Gastrocnemius medialis (tissue), 4 donors: ENCODE measurements at regions not wholly inside any gene's neighbourhood (a gene's known extent, or its start where the extent isn't known, plus 50 kb on each side); places are given as distances from the start of the nearest gene placed in this dataset.

Source experiments
- ATAC-seq, 2 donors: fragments of 150-250 bp; one replicate each; pipeline ENCODE4 v1.9.1; 2016
- DNase-seq, 2 donors: peaks; one replicate each; pipeline ENCODE4 v3.0.0-alpha.2; 2019
- H3K27ac ChIP-seq, 4 donors: fragments of 200-600 bp; sonication (generic); 1 replicate in 1 of 4; 2 replicates in 3 of 4; pipeline ENCODE4 v1.5.1; 2016 to 2018; ENCODE audit warnings: mild to moderate bottlenecking in 2 of 4, moderate library complexity in 1 of 4
- H3K27me3 ChIP-seq, 3 donors: fragments of 200-600 bp; sonication (generic) in 2 of 3; 1 replicate in 1 of 3; 2 replicates in 2 of 3; pipeline versions ENCODE4 v1.5.1 to v1.6.0; 2016 to 2019; ENCODE audit warnings: mild to moderate bottlenecking in 1 of 3, moderate library complexity in 1 of 3
- H3K36me3 ChIP-seq, 2 donors: fragments of 200-600 bp; sonication (generic) in 1 of 2; one replicate each; pipeline ENCODE4 v1.5.1; 2017 to 2018
- H3K4me1 ChIP-seq, 2 donors: fragments of 200-600 bp; sonication (generic) in 1 of 2; one replicate each; pipeline ENCODE4 v1.5.1; 2016 to 2017; ENCODE audit warnings: mild to moderate bottlenecking in 2 of 2
- H3K4me3 ChIP-seq, 4 donors: fragments of 200-600 bp; sonication (generic) in 3 of 4; 1 replicate in 1 of 4; 2 replicates in 3 of 4; pipeline ENCODE4 v1.5.1; 2016 to 2019; ENCODE audit warnings: mild to moderate bottlenecking in 2 of 4
- H3K9me3 ChIP-seq, 3 donors: fragments of 200-600 bp; sonication (generic) in 2 of 3; 1 replicate in 1 of 3; 2 replicates in 2 of 3; pipeline ENCODE4 v1.5.1; 2016 to 2019
- POLR2A ChIP-seq, 2 donors: fragments of 450-650 bp; IDR thresholded peaks; one replicate each; pipeline ENCODE4 v1.6.1; 2017; ENCODE audit warnings: antibody characterized with exemption in 2 of 2, mild to moderate bottlenecking in 2 of 2, moderate library complexity in 2 of 2
- in situ Hi-C, 4 donors: fragments of 200-750 bp; cut with MboI; loops; one replicate each; pipeline versions ENCODE4 v1.15.0 to v1.8.0; 2017; ENCODE audit warnings: low sequenced_read_pairs in 4 of 4
- intact Hi-C: fragments of 100-400 bp; cut with DNase I; formaldehyde crosslinking; loops from one replicate; pipeline ENCODE4 v1.15.1; 2023; ENCODE audit warnings: low total_unique reads
- TF ChIP-seq, protein P1 (sequence below), 5 experiments: fragments of 450-650 bp in 3 of 5; fragments of 200-600 bp in 2 of 5; sonication (generic) in 2 of 5; IDR thresholded peaks in 4 of 5; conservative IDR thresholded peaks in 1 of 5; 1 replicate in 4 of 5; 2 replicates in 1 of 5; pipeline ENCODE4 v1.5.1; 2016 to 2019; ENCODE audit warnings: antibody characterized with exemption in 5 of 5, mild to moderate bottlenecking in 3 of 5, moderate library complexity in 3 of 5

DNA sequence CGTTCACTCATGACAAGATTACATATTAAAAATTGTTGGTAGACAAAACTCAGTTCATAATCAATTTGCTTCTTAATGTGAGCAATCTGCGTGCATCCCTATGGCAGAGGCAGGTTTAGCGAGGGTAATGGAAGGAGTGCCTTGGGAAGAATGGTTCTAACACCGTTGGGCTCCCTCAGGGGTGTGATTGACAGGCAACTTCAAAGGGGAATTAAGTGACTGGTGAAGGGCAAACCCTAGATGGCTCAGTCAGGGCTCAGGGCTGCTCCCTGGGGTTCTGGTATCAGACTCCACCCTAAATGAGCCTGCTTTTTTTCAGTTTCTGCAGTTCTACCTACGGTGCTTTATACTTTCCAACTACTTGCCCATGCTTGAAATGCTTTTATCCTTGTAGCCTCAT, 419.5 kb upstream of the CELF4 start:
- in situ Hi-C loops = no loop called here
- Histone ChIP-seq H3K4me1 (no peaks in the 10 kb centered on the region), H3K9me3 (no peaks in the 10 kb centered on the region), H3K27me3 (no peaks in the 10 kb centered on the region), H3K4me3 (no peak overlapping the region), H3K36me3 (no peaks in the 10 kb centered on the region), H3K27ac (no peak overlapping the region)
- TF ChIP-seq, protein P1, sequence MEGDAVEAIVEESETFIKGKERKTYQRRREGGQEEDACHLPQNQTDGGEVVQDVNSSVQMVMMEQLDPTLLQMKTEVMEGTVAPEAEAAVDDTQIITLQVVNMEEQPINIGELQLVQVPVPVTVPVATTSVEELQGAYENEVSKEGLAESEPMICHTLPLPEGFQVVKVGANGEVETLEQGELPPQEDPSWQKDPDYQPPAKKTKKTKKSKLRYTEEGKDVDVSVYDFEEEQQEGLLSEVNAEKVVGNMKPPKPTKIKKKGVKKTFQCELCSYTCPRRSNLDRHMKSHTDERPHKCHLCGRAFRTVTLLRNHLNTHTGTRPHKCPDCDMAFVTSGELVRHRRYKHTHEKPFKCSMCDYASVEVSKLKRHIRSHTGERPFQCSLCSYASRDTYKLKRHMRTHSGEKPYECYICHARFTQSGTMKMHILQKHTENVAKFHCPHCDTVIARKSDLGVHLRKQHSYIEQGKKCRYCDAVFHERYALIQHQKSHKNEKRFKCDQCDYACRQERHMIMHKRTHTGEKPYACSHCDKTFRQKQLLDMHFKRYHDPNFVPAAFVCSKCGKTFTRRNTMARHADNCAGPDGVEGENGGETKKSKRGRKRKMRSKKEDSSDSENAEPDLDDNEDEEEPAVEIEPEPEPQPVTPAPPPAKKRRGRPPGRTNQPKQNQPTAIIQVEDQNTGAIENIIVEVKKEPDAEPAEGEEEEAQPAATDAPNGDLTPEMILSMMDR (IDR thresholded peaks at IDR 0.05 in 4 of 5, conservative IDR thresholded peaks at IDR 0.05 in 1 of 5) = no peak
- TF ChIP-seq POLR2A (IDR thresholded peaks at IDR 0.05) = no peak
- no peak for DNase-seq
- ATAC-seq = no peak
- intact Hi-C loops = no loop called here

DNA sequence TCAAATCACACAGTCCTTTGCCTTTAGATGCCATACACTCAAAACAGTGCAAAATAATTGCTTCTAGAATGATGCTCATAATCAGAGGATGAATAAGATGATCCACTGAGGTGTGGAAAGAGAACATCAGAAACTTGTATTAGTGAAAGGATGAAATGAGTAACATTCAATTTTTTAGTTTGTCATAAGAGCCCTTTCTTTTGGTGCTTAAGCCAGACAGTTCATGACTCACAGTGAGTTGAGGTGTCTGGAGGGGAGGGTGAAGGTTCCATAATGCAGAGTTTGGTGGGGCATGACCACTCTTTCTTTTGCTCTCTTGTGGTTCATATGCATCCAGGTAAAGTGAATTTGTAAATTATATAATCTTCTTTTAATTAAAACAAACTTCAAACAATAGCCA, 415.0 kb upstream of the CELF4 start:
- Histone ChIP-seq H3K36me3 (no peaks in the 10 kb centered on the region), H3K27me3 (no peaks in the 10 kb centered on the region), H3K9me3 (no peaks in the 10 kb centered on the region), H3K4me1 (no peaks in the 10 kb centered on the region), H3K4me3 (no peak overlapping the region), H3K27ac (no peak overlapping the region)
- intact Hi-C loops = no loop called here
- no peak for DNase-seq
- in situ Hi-C loops = no loop called here
- no peak for TF ChIP-seq POLR2A (IDR thresholded peaks at IDR 0.05)
- TF ChIP-seq, protein P1 (IDR thresholded peaks at IDR 0.05 in 4 of 5, conservative IDR thresholded peaks at IDR 0.05 in 1 of 5) = no peak
- no peak for ATAC-seq

DNA sequence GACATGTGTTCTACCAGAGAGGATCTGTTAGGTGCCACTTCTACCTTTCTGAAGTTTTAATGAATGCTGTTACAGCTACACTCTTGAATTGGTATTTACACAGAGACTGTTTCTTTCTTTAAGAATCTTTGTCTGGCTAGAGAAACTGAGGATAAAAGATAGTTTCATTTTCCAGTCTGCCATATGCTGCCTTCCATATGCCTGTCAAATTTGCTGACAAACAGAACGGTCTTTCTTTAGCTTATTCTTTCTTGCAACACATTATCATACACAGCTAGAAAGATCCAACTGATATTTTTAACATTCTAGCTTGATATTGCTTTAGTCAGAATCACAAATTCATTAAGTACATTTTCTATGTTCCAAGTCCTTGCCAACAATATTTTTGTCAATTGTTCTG, 409.8 kb upstream of the CELF4 start:
- Histone ChIP-seq H3K4me1 (no peaks in the 10 kb centered on the region), H3K27me3 (no peaks in the 10 kb centered on the region), H3K4me3 (no peak overlapping the region), H3K27ac (no peak overlapping the region), H3K36me3 (no peaks in the 10 kb centered on the region), H3K9me3 (no peaks in the 10 kb centered on the region)
- no peak for TF ChIP-seq POLR2A (IDR thresholded peaks at IDR 0.05)
- TF ChIP-seq, protein P1 (IDR thresholded peaks at IDR 0.05 in 4 of 5, conservative IDR thresholded peaks at IDR 0.05 in 1 of 5) = no peak
- in situ Hi-C loops = no loop called here
- no peak for DNase-seq
- intact Hi-C loops = no loop called here
- ATAC-seq = no peak

DNA sequence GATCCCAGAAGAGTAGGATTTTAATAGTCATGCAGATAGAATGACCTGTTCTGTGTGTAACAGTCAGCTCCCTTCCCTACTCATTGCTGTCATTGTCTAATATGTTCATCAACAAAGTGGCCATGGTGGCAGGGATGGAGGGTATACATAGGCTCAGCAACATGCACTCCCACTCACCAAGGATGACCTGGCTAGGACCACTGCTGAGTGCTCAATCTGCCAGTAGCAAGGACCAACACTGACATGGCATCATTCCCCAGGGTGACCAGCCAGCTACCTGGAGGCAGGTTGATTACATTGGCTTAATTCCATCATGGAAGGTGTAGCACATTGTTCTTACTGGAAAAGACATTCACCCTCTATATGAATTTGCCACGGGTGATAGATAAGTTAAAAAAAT, 401.7 kb upstream of the CELF4 start:
- H3K9me3 ChIP-seq = no peaks in the 10 kb centered on the region
- H3K27ac ChIP-seq = no peak overlapping the region
- intact Hi-C loops = no loop called here
- ATAC-seq (no peak), DNase-seq (no peak)
- TF ChIP-seq POLR2A (IDR thresholded peaks at IDR 0.05) = no peak
- TF ChIP-seq, protein P1 (IDR thresholded peaks at IDR 0.05 in 4 of 5, conservative IDR thresholded peaks at IDR 0.05 in 1 of 5) = no peak
- in situ Hi-C loops = no loop called here
- no peaks in the 10 kb centered on the region for H3K27me3 ChIP-seq
- no peak overlapping the region for H3K4me3 ChIP-seq
- H3K4me1 ChIP-seq = no peaks in the 10 kb centered on the region
- no peaks in the 10 kb centered on the region for H3K36me3 ChIP-seq

DNA sequence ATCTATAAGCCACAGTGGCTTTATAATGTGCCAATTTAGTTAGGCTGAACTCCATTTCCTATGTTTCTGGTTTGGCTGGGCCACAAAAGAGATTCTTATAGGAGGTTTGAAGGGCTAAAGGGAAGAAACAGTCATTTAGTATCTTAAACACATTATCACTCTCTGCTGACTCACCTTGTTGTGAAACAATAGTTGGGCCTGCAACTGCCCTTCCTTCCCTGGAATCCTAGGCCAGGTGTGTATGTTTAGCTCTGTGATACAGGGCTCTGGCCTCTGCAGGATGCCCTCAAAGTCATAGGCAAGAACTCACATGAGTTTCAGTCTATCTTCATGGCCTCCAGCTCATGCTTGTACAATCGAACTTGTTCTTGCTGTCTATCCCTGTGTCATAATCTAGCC, 400.0 kb upstream of the CELF4 start:
- Histone ChIP-seq H3K4me1 (no peaks in the 10 kb centered on the region), H3K36me3 (no peaks in the 10 kb centered on the region), H3K27me3 (no peaks in the 10 kb centered on the region), H3K27ac (no peak overlapping the region), H3K9me3 (no peaks in the 10 kb centered on the region), H3K4me3 (no peak overlapping the region)
- DNase-seq (no peak), ATAC-seq (no peak)
- in situ Hi-C loops = no loop called here
- TF ChIP-seq, protein P1 (IDR thresholded peaks at IDR 0.05 in 4 of 5, conservative IDR thresholded peaks at IDR 0.05 in 1 of 5) = no peak
- TF ChIP-seq POLR2A (IDR thresholded peaks at IDR 0.05) = no peak
- intact Hi-C loops = no loop called here
